Right cardiac atrium (tissue), 5 donors: ENCODE measurements at regions not wholly inside any gene's neighbourhood (a gene's known extent, or its start where the extent isn't known, plus 50 kb on each side); places are given as distances from the start of the nearest gene placed in this dataset.

ENCODE experiments used
- ATAC-seq, 2 donors: fragments of 200-7000 bp; cut with Tn5 transposase; one replicate each; pipeline versions ENCODE4 v1.8.0 to v1.9.1; 2020; ENCODE audit warnings: moderate library complexity in 2 of 2, mild to moderate bottlenecking in 1 of 2
- DNase-seq, 3 donors: peaks; one replicate each; pipeline ENCODE4 v3.0.0-alpha.2; 2020
- H3K27ac ChIP-seq: one replicate; pipeline ENCODE4 v1.5.1; 2013; ENCODE audit warnings: mild to moderate bottlenecking, low read length, control low read depth, moderate library complexity
- H3K27me3 ChIP-seq: one replicate; pipeline ENCODE4 v1.6.1; 2013; ENCODE audit not compliant: control insufficient read depth, insufficient read depth
- H3K4me1 ChIP-seq: one replicate; pipeline ENCODE4 v1.6.1; 2013; ENCODE audit warnings: low read length; ENCODE audit not compliant: control insufficient read depth, insufficient read depth
- H3K4me3 ChIP-seq: one replicate; pipeline ENCODE4 v1.5.1; 2013; ENCODE audit warnings: low read length, control low read depth
- H3K9me3 ChIP-seq: one replicate; pipeline ENCODE4 v1.6.1; 2013; ENCODE audit warnings: low read length; ENCODE audit not compliant: control insufficient read depth
- WGBS: extraction: QIAGEN DNeasy Blood & Tissue Kit; methylation state at CpG from one replicate; pipeline ENCODE4 v1.1.7; 2013; 5-methylcytosine and 5-hydroxymethylcytosine counted together
- intact Hi-C, 4 donors: fragments of 100-400 bp; cut with DNase I; formaldehyde crosslinking; loops; one replicate each; pipeline versions ENCODE4 v1.11.0 to v1.14.0; 2022 to 2023
- donor health status: healthy with polysubstance abuse.
- donor health status: DM: no; HTN: yes; CAD: no.
- donor health status: DM: no; HTN: no; CAD: no.
- donor health status: DM: no; HTN: yes; CAD: no; lungs with severe emphysema.
- donor health status: DM: yes; HTN: yes; CAD: no.

- Histone ChIP-seq H3K27ac (no peak overlapping the region), H3K4me1 (no peaks in the 10 kb centered on the region), H3K27me3 (no peaks in the 10 kb centered on the region), H3K9me3 (no peaks in the 10 kb centered on the region), H3K4me3 (no peak overlapping the region)
- intact Hi-C loops, result no loop called here
- WGBS, result 90% methylated on average over 3 of the region's 3 CpGs
- no peak for ATAC-seq
- no peak for DNase-seq
Measured at GRCh38 chr4:124433044-124433443, 279.5 kb downstream of the ANKRD50 start.

- intact Hi-C loops, result no loop called here
- Histone ChIP-seq H3K27ac (no peak overlapping the region), H3K27me3 (no peaks in the 10 kb centered on the region), H3K4me1 (no peaks in the 10 kb centered on the region), H3K4me3 (no peak overlapping the region), H3K9me3 (no peaks in the 10 kb centered on the region)
- no peak for ATAC-seq
- no peak for DNase-seq
- WGBS, result 85% methylated on average over 8 of the region's 8 CpGs
Measured at GRCh38 chr4:124433500-124433899, 279.0 kb downstream of the ANKRD50 start.

GRCh38 chr4:124435274-124435950, 277.1 kb downstream of the ANKRD50 start:
- Histone ChIP-seq H3K27me3 (no peaks in the 10 kb centered on the region), H3K9me3 (no peaks in the 10 kb centered on the region), H3K27ac (no peak overlapping the region), H3K4me3 (no peak overlapping the region), H3K4me1 (no peaks in the 10 kb centered on the region)
- WGBS, result 43% methylated on average over 2 of the region's 2 CpGs
- DNase-seq, result no peak
- ATAC-seq, result peak in 1 of 2 donors; percentile 47
- intact Hi-C loops, result no loop called here

- no peak for ATAC-seq
- Histone ChIP-seq H3K9me3 (no peaks in the 10 kb centered on the region), H3K4me3 (no peak overlapping the region), H3K27ac (no peak overlapping the region), H3K27me3 (no peaks in the 10 kb centered on the region), H3K4me1 (no peaks in the 10 kb centered on the region)
- DNase-seq, result no peak
- intact Hi-C loops, result no loop called here
Measured at GRCh38 chr4:124437853-124438495, 274.6 kb downstream of the ANKRD50 start.

GRCh38 chr4:124445071-124445470, 267.5 kb downstream of the ANKRD50 start:
- ATAC-seq, result no peak
- Histone ChIP-seq H3K27me3 (no peaks in the 10 kb centered on the region), H3K4me3 (no peak overlapping the region), H3K27ac (no peak overlapping the region), H3K4me1 (no peaks in the 10 kb centered on the region), H3K9me3 (no peaks in the 10 kb centered on the region)
- intact Hi-C loops, result no loop called here
- no peak for DNase-seq
- 92% methylated on average over 5 of the region's 5 CpGs for WGBS

- Histone ChIP-seq H3K4me1 (no peaks in the 10 kb centered on the region), H3K27ac (no peak overlapping the region), H3K27me3 (no peaks in the 10 kb centered on the region), H3K4me3 (no peak overlapping the region), H3K9me3 (no peaks in the 10 kb centered on the region)
- 94% methylated on average over 1 of the region's 1 CpG for WGBS
- ATAC-seq (no peak), DNase-seq (no peak)
- intact Hi-C loops, result no loop called here
Measured at GRCh38 chr4:124449881-124450280, 262.7 kb downstream of the ANKRD50 start.

- no peak for ATAC-seq
- Histone ChIP-seq H3K27ac (no peak overlapping the region), H3K4me1 (no peaks in the 10 kb centered on the region), H3K4me3 (no peak overlapping the region), H3K9me3 (no peaks in the 10 kb centered on the region), H3K27me3 (no peaks in the 10 kb centered on the region)
- WGBS, result 84% methylated on average over 2 of the region's 2 CpGs
- intact Hi-C loops, result no loop called here
- no peak for DNase-seq
Measured at GRCh38 chr4:124450851-124451250, 261.7 kb downstream of the ANKRD50 start.

- Histone ChIP-seq H3K27me3 (no peaks in the 10 kb centered on the region), H3K27ac (no peak overlapping the region), H3K4me3 (no peak overlapping the region), H3K4me1 (no peaks in the 10 kb centered on the region), H3K9me3 (no peaks in the 10 kb centered on the region)
- no peak for ATAC-seq
- intact Hi-C loops, result no loop called here
- 93% methylated on average over 2 of the region's 2 CpGs for whole genome bisulfite sequencing
- DNase-seq, result no peak
Measured at GRCh38 chr4:124454772-124455270, 257.7 kb downstream of the ANKRD50 start.

GRCh38 chr4:124455671-124456070, 256.9 kb downstream of the ANKRD50 start:
- WGBS, result 94% methylated on average over 3 of the region's 3 CpGs
- H3K27me3 ChIP-seq, result no peaks in the 10 kb centered on the region
- H3K4me1 ChIP-seq, result no peaks in the 10 kb centered on the region
- H3K9me3 ChIP-seq, result no peaks in the 10 kb centered on the region
- H3K4me3 ChIP-seq, result no peak overlapping the region
- ATAC-seq (no peak), DNase-seq (no peak)
- no peak overlapping the region for H3K27ac ChIP-seq
- intact Hi-C loops, result no loop called here

- Histone ChIP-seq H3K27me3 (no peaks in the 10 kb centered on the region), H3K4me1 (no peaks in the 10 kb centered on the region), H3K4me3 (peak overlapping the region; percentile 28), H3K9me3 (peaks cover 2% of the 10 kb centered on the region), H3K27ac (no peak overlapping the region)
- 51% methylated on average over 3 of the region's 3 CpGs for WGBS
- intact Hi-C loops, result no loop called here
- DNase-seq, result no peak
- ATAC-seq, result peak; percentile 40 to 64
Measured at GRCh38 chr4:124459196-124459940, 253.2 kb downstream of the ANKRD50 start.

GRCh38 chr4:124459941-124460310, 252.6 kb downstream of the ANKRD50 start:
- intact Hi-C loops, result no loop called here
- ATAC-seq (peak; percentile 32 to 55), DNase-seq (no peak)
- H3K27me3 ChIP-seq, result no peaks in the 10 kb centered on the region
- H3K4me3 ChIP-seq, result peak overlapping the region; percentile 28
- H3K9me3 ChIP-seq, result peaks cover 2% of the 10 kb centered on the region
- peak overlapping the region; percentile 64 for H3K27ac ChIP-seq
- H3K4me1 ChIP-seq, result no peaks in the 10 kb centered on the region
- 27% methylated on average over 5 of the region's 5 CpGs for WGBS
